ENCODE measurements at regions not wholly inside any gene's neighbourhood (a gene's known extent, or its start where the extent isn't known, plus 50 kb on each side); places are given as distances from the start of the nearest gene placed in this dataset.

DNA sequence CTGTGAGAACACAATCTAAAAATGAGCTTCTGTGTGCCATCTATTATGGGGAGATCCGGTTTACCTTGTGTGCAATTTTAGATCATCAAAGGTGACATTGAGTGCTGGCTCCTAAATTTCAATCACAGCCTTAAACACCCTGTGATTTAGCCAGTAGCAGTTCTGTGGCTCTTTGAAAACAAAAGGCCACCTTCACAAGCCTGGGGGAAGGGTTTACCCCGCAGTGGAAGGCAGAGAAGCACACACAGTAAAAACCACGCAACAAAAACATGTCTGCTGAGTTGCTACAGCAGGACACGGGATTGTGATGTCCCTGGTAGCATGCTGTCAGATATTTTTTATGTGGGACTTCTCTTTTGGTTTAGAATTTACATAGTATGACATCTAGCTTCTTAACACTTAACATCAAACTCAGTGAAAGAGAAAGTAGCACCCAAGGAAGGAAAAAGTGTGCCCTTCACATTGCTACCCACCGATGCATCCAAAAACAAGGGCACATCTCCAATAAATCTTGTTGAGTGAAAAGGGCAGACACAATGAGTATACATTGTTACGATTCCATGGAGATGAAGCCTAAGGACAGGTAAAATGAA lies 56.1 kb upstream of the RNF152 start:
- DNase-seq: no peak

DNA sequence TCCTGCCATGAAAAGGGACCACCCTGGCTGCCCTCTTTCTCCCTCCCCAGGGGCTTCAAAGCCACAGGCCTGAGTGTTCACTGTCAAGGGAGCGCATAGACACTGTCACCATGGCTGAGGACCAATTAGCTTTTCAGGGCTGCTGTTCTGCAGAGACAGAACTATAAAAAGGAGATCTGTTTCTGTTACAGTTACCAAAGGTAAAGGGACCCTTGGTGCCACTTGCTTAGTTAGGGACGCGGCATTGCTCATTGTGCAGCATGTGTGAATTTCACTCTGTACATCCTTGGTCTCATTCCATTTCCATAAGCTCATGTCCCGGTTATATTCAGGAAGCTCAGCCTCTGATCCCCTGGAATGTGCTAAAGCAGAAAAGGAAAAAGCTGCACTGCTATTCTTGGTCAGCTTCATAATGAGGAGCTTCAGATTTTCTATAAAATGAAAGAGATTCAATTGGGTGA lies 55.5 kb upstream of the RNF152 start:
- DNase-seq: no peak

GRCh38 chr18:61946449-61946848 lies 53.6 kb upstream of the RNF152 start:
- DNase-seq: no peak

- DNase-seq: no peak
Measured at GRCh38 chr18:61943175-61943964, 50.6 kb upstream of the RNF152 start.

All from central memory CD4-positive, alpha-beta T cell (primary cell).